NCI-H2196 treated with DMSO at 0.1 percent for 48 hours (cell line): ENCODE measurements at regions not wholly inside any gene's neighbourhood (a gene's known extent, or its start where the extent isn't known, plus 50 kb on each side); places are given as distances from the start of the nearest gene placed in this dataset.
"Not testable (repeated sequence)": the region's sequence is repeated elsewhere in the genome, so short reads cannot be mapped to it uniquely, and the experiment has no call there.

Experiments used
- DNase-seq: peaks from one replicate; lab custom pipeline; 2025; ENCODE audit not compliant: unreplicated experiment; lab: John Stamatoyannopoulos, UW

GRCh38 chr9:22976454-22976853 lies 529.8 kb downstream of the DMRTA1 start:
- no peak for DNase-seq

DNA sequence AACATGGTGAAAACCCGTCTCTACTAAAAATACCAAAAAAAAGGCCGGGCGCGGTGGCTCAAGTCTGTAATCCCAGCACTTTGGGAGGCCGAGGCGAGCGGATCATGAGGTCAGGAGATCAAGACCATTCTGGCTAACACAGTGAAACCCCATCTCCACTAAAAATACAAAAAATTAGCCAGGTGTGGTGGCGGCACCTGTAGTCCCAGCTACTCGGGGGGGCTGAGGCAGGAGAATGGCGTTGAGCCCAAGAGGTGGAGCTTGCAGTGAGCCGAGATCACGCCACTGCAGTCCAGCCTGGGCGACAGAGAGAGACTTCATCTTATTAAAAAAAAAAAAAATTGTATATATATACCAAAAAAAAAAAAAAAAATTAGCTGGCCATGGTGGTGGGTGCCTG lies 533.8 kb downstream of the DMRTA1 start:
- not testable (repeated sequence) for DNase-seq

DNA sequence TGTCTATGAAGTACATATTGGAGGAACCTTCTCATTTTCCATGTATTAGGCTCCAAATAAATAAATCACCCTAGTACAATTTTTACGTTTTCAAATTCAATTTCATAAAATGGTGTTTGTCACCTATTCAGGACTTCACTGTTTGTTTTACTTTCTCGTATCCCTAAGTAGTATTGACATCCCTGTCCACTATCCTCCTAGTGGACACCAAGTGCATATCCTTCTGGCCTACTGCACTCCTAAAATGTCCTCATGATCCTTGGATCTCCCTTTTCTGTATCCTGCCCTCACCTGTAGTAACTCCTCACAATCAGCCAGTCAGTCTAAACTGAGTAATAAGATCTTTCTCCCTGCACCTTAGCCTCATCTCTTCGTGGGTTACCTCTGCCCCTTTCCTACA lies 539.9 kb downstream of the DMRTA1 start:
- no peak for DNase-seq

- DNase-seq: no peak
Observed at GRCh38 chr9:22990349-22990748, 543.7 kb downstream of the DMRTA1 start.

DNA sequence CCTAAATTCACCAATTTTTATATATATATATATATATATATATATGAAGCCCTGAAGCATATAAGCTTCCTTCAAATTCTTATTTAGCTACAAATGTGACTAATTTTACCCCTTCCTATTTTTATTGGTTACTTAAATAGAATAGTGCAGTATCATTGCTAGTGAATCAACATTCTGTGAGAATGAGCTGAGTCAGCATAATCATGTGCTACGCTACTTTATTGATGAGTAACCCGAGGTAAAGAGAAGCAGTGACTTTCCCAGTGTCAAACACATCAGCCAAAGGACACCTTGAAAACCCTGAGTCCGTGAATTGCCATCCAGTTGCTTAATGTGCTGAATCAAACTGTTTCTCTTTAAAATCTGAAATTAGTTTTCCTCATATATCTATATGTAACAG lies 546.2 kb downstream of the DMRTA1 start:
- DNase-seq: no peak

DNA sequence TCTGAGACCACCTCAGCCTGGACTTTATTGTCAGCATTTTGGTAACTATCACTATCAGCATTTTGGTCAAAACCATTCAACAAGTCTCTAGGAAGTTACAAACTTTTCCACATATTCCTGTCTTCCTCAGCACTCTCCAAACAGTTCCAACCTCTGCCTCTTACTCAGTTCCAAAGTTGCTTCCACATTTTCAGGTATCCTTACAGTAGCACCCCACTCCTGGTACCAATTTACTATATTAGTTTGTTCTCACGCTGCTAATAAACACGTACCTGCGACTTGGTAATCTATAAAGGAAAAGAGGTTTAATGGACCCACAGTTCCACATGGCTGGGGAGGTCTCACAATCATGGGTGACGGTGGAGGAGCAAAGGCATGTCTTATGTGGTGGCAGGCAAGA lies 551.3 kb downstream of the DMRTA1 start:
- DNase-seq: no peak

GRCh38 chr9:23005156-23005555 lies 558.5 kb downstream of the DMRTA1 start:
- DNase-seq: no peak

GRCh38 chr9:23006127-23006526 lies 559.5 kb downstream of the DMRTA1 start:
- DNase-seq: no peak

DNA sequence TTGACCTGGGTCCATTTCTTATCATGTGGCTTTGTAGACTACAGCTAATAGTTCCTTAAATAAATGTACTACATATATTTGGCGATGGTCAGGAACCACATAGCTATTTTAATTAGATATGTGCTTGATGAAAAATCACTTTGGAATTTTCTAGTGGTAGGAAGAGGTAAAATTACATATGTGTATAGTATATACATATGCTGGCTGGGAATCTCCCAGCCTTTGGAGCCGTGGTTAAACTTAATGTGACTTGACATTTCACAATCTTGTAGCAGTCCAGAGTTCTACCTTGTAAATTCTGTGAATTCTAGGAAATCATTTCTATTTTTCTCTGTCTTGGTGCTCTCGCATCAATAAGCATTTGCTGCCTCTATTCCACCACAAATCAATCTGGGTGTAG lies 565.0 kb downstream of the DMRTA1 start:
- no peak for DNase-seq

DNA sequence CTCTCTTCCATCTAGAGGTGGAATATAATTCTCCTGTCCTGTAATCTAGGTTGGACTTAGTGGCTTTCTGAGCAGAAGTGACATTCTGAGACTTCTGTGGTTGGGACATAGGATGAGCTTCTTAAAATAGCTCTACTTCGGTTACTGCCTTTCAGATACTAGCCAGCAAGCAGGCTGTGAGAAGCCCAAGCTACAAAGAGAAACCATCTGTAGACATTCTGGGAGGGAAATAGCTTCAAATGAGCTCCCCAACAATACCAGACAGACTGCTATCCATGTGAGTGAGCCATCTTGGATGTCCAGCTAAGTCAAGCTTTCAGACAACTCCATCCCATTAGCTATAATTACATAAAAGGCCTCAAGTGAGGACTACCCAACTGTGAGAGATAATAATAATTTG lies 568.9 kb downstream of the DMRTA1 start:
- no peak for DNase-seq

DNA sequence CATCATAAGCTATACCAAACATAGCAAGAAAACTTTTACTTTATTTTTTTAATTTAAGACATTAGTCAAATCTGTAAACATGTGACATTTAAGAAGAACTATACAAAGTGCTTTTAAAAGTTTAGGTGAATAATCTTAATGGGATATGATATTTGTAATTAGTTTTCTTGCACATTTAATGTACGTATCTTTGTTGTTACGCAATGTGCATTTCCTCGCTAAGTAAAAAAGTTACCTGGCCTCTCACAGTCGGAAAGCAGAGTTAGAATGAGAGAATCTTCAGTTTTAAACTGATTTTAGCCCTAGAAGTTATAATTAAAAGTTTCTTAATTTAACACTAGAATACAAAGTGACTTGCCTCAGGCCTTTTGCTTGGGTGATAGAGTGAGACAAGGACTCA lies 589.8 kb downstream of the DMRTA1 start:
- DNase-seq: no peak

GRCh38 chr9:23039402-23039801 lies 592.8 kb downstream of the DMRTA1 start:
- no peak for DNase-seq

GRCh38 chr9:23041466-23041865 lies 594.8 kb downstream of the DMRTA1 start:
- no peak for DNase-seq

- no peak for DNase-seq
Observed at GRCh38 chr9:23044549-23044948, 597.9 kb downstream of the DMRTA1 start.

DNA sequence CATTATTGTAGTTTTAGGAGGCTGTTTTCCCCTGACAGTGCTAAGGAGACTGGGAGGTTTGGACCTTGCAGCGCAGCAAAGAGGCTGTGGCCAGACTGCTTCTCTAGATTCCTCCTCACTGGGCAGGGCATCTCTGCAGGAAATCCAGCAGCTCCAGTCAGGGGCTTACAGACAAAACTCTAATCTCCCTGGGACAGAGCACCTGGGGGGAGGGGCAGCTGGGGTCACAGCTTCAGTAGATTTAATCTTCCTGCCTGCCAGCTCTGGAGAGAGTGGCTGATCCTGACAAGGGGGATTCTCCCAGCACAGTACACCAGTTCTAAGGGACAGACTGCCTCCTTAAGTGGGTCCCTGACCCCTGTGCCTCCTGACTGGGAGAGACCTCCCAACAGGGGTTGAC lies 599.4 kb downstream of the DMRTA1 start:
- DNase-seq: not testable (repeated sequence)

DNA sequence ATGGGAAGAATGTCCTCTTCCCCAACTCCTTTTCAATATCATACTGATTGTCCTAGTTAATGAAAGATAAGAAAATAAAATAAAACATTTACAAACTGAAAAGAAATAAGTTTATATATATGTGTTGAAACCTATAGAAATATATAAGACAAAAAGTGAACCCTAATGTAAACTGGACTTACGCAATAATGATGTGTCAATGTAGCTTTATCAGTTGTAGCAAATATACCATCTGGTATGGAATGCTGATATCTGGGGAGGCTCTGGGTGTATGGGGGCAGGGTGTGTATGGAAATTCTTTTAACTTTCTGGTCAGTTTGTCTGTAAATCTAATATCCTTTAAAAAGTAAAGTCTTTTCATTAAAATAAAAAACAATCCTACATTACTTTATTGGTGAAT lies 603.9 kb downstream of the DMRTA1 start:
- no peak for DNase-seq

GRCh38 chr9:23073136-23073535 lies 626.5 kb downstream of the DMRTA1 start:
- DNase-seq: no peak

- no peak for DNase-seq
Observed at GRCh38 chr9:23079798-23080197, 633.2 kb downstream of the DMRTA1 start.

DNA sequence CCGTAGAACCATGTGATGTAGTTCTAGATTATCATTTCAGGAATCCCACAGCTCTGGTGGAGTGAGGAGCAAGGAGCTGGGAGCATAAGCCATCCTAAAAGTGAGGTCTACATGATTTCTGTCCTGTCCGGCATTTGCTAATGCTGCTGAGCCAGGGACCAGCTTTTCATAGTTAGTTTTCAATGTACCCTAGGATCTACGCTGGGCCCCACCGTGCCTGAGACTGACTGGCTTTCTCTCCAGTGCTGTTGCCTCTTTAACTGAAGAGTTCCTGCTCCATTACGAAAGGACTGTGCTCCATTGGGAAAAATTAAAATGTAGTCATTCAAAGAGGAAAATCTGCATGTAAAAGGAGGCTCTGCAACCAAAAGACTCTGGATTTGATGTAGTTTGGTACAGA lies 634.8 kb downstream of the DMRTA1 start:
- DNase-seq: no peak

DNA sequence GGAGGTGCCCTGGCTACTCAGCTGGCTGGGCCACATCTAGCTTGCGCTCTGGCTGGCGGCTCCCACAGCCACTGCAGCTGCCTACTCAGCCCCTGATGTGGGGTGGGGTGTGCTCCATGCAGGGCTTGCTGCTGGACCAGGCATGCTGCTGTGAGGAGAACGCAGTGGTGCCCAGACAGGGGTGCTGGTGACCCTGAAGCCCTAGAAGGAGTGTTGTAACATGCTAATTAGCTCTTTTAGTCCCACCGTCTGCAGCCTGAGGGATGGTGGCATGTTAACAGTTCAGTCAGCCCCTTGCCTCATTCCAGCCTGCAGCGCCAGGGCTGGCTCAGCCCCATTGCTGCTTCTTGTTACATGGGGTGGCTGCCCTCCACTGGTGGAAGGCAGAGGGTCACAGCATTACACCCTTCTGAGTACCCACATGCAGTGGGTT lies 642.3 kb downstream of the DMRTA1 start:
- DNase-seq: no peak

DNA sequence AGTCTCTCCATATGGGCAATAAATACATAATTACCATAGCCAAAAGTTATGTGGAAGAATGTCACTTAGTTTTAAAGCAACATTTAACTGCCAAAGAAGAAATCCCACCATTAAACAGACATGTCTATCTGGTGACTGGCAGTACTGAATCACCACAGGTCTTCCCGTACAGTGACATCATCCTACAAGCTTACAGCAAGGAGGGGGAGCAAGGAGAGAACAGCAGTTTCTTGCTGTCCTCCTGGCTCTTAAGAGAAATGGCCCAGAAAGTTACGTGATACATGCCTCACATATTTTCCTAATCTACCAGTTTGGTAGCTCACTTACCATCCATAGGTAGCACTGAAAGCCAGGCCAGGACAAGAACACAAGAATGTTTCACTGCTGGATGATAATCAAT lies 671.0 kb downstream of the DMRTA1 start:
- DNase-seq: no peak

DNA sequence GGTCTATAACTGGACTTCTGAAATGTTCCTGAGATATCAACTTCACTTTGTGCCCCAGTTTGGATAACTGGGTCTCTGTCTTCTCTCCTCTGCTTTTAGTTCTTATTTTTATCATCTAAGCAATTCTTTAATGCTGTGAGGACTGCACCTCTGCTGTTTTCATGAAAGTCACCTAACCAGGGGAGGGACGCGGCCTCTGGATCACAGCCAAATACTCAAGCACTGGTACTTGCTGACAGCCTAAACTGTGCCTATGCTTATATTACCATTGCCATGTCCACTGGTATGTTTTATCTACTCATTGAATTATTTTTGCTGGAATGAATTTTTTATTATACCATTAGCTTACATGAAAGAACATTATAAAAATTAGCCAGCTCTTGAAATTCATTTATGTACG lies 674.0 kb downstream of the DMRTA1 start:
- no peak for DNase-seq

GRCh38 chr9:23123048-23123632 lies 676.5 kb downstream of the DMRTA1 start:
- DNase-seq: no peak

GRCh38 chr9:23145467-23145866 lies 680.6 kb downstream of the ELAVL2 start:
- no peak for DNase-seq
